GM12875 (cell line): ENCODE measurements at regions not wholly inside any gene's neighbourhood (a gene's known extent, or its start where the extent isn't known, plus 50 kb on each side); places are given as distances from the start of the nearest gene placed in this dataset.

Source experiments
- H3K4me3 ChIP-seq: one replicate; pipeline ENCODE4 v1.5.1; 2011; ENCODE audit warnings: low read depth, low read length, control low read depth
- CTCF ChIP-seq: IDR thresholded peaks from 2 replicates; pipeline ENCODE4 v1.5.1; 2011; ENCODE audit warnings: low read depth, mild to moderate bottlenecking, control low read depth, inconsistent platforms, low read length, moderate library complexity, borderline replicate concordance; ENCODE audit not compliant: insufficient read depth

GRCh38 chr20:61056116-61056515, 195.9 kb upstream of the CDH4 start:
- H3K4me3 ChIP-seq: no peak overlapping the region
- no peak for TF ChIP-seq CTCF

- no peak overlapping the region for H3K4me3 ChIP-seq
- TF ChIP-seq CTCF: no peak
Observed at GRCh38 chr20:61056627-61057442, 195.2 kb upstream of the CDH4 start.

- no peak for TF ChIP-seq CTCF
- no peak overlapping the region for H3K4me3 ChIP-seq
Observed at GRCh38 chr20:61057443-61058121, 194.5 kb upstream of the CDH4 start.

- H3K4me3 ChIP-seq: no peak overlapping the region
- no peak for TF ChIP-seq CTCF
Observed at GRCh38 chr20:61061981-61062380, 190.1 kb upstream of the CDH4 start.

GRCh38 chr20:61065853-61066252, 186.2 kb upstream of the CDH4 start:
- no peak for TF ChIP-seq CTCF
- no peak overlapping the region for H3K4me3 ChIP-seq

- no peak for TF ChIP-seq CTCF
- H3K4me3 ChIP-seq: no peak overlapping the region
Observed at GRCh38 chr20:61066526-61066925, 185.5 kb upstream of the CDH4 start.

GRCh38 chr20:61067221-61067620, 184.8 kb upstream of the CDH4 start:
- H3K4me3 ChIP-seq: no peak overlapping the region
- no peak for TF ChIP-seq CTCF
